ENCODE measurements at regions not wholly inside any gene's neighbourhood (a gene's known extent, or its start where the extent isn't known, plus 50 kb on each side); places are given as distances from the start of the nearest gene placed in this dataset.

DNA sequence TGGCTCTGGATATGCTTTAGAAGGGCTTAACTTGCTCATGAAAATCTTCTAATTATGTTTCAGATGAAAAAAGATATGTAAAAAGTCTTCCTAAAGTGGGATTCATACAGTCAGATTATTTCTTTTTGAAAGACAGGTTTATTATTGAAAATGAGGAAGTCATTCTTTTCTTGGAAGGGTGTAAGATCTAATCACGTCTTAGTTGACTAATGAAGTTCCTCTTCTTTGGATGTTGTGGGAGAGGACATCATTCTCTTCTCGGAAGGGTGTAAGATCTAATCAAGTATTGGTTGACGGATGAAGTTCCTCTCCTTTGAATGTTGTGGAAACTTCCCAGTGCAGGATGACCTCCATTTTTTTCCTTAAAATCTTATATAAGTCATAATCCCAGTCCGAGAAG lies 74.9 kb downstream of the ALG10 start:
- peaks cover 0 to 16% of the 10 kb centered on the region in 2 donors for H3K9me3 ChIP-seq (ENCODE audit: control insufficient read depth in 2 of 2, insufficient read depth in 1 of 2, low read depth in 1 of 2, low read length in 1 of 2)
- H3K27me3 ChIP-seq (ENCODE audit: control insufficient read depth in 3 of 3, insufficient read depth in 3 of 3, low read length in 3 of 3): no peaks in the 10 kb centered on the region
- H3K36me3 ChIP-seq (ENCODE audit: control insufficient read depth in 3 of 3, insufficient read depth in 2 of 3, low read depth in 1 of 3, low read length in 3 of 3): no peaks in the 10 kb centered on the region
- no peaks in the 10 kb centered on the region for H3K4me1 ChIP-seq (ENCODE audit: control insufficient read depth in 3 of 3, insufficient read depth in 2 of 3, low read depth in 1 of 3, low read length in 2 of 3)
- no peak overlapping the region for H3K4me3 ChIP-seq (ENCODE audit: low read depth in 1 of 3, low read length in 3 of 3)
- WGBS, 3 donors: 48 to 63% (median 61%) methylated on average over 4 of the region's 4 CpGs
- no peak for DNase-seq
- no peak for FAIRE-seq
- H3K27ac ChIP-seq (ENCODE audit: low read depth in 1 of 3, low read length in 2 of 3): no peak overlapping the region

DNA sequence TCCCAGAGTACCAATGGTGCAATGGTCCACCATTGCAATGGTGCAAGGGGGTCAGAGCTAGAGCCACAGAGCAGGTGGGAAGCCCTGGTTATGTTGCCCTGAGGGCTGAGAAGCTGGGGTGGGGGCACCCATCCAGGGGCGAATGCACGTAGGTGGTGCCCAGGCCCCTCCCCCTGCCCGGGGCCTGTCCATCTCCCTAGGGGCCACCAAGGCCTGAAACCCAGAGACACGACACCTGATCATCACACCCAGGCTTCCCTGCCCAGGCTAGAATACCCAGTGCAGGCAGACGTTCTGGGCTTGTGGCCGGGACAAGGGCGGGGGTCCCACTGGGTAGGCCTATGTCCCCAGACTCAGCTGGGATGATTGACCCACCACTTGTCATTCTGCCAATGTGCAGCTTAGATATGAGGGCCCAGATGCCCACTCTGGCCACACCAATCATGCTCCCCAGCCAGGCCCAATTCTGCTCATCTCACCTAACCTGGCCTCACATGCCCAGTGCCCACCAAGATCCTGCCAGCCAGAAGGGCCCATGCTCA lies 83.2 kb downstream of the ALG10 start:
- no peaks in the 10 kb centered on the region for H3K36me3 ChIP-seq (ENCODE audit: control insufficient read depth in 3 of 3, insufficient read depth in 2 of 3, low read depth in 1 of 3, low read length in 3 of 3)
- no peaks in the 10 kb centered on the region for H3K4me1 ChIP-seq (ENCODE audit: control insufficient read depth in 3 of 3, insufficient read depth in 2 of 3, low read depth in 1 of 3, low read length in 2 of 3)
- 79 to 91% (median 85%) methylated on average over 6 to 7 of the region's 7 CpGs for WGBS, 3 donors
- DNase-seq: no peak
- no peak overlapping the region for H3K27ac ChIP-seq (ENCODE audit: low read depth in 1 of 3, low read length in 2 of 3)
- FAIRE-seq: no peak
- no peak overlapping the region for H3K4me3 ChIP-seq (ENCODE audit: low read depth in 1 of 3, low read length in 3 of 3)
- H3K9me3 ChIP-seq (ENCODE audit: control insufficient read depth in 2 of 2, insufficient read depth in 1 of 2, low read depth in 1 of 2, low read length in 1 of 2): peaks cover 0 to 40% of the 10 kb centered on the region in 2 donors
- peaks cover 0 to 4% (median 3%) of the 10 kb centered on the region in 3 donors for H3K27me3 ChIP-seq (ENCODE audit: control insufficient read depth in 3 of 3, insufficient read depth in 3 of 3, low read length in 3 of 3)

DNA sequence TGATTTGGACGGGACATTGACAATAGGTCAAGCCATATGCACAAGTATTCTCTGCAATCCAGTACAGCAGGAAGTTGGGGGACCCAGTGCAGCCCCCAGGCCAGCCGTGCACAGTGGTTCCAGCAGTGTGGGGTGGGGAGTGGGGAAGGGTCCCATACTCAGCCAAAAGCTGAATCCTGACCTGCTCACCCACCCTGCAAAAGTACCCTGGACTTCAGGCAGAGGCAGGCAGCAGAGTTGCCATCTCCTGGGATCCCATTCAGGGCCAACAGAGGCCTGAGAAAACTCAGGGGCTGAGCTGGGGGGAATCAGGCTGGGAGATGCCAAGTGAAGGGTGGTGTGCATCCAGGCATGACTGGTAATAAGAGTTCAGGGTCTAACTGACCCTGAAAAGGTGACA lies 83.9 kb downstream of the ALG10 start:
- Histone ChIP-seq H3K27me3 (ENCODE audit: control insufficient read depth in 3 of 3, insufficient read depth in 3 of 3, low read length in 3 of 3) (peaks cover 0 to 4% (median 3%) of the 10 kb centered on the region in 3 donors), H3K9me3 (ENCODE audit: control insufficient read depth in 2 of 2, insufficient read depth in 1 of 2, low read depth in 1 of 2, low read length in 1 of 2) (peaks cover 0 to 40% of the 10 kb centered on the region in 2 donors), H3K27ac (ENCODE audit: low read depth in 1 of 3, low read length in 2 of 3) (no peak overlapping the region), H3K4me3 (ENCODE audit: low read depth in 1 of 3, low read length in 3 of 3) (no peak overlapping the region), H3K4me1 (ENCODE audit: control insufficient read depth in 3 of 3, insufficient read depth in 2 of 3, low read depth in 1 of 3, low read length in 2 of 3) (no peaks in the 10 kb centered on the region), H3K36me3 (ENCODE audit: control insufficient read depth in 3 of 3, insufficient read depth in 2 of 3, low read depth in 1 of 3, low read length in 3 of 3) (no peaks in the 10 kb centered on the region)
- DNase-seq (no peak), FAIRE-seq (no peak)
- 76 to 86% (median 79%) methylated on average over 2 of the region's 2 CpGs for WGBS, 3 donors

GRCh38 chr12:34107016-34107415 lies 84.7 kb downstream of the ALG10 start:
- DNase-seq: no peak

DNA sequence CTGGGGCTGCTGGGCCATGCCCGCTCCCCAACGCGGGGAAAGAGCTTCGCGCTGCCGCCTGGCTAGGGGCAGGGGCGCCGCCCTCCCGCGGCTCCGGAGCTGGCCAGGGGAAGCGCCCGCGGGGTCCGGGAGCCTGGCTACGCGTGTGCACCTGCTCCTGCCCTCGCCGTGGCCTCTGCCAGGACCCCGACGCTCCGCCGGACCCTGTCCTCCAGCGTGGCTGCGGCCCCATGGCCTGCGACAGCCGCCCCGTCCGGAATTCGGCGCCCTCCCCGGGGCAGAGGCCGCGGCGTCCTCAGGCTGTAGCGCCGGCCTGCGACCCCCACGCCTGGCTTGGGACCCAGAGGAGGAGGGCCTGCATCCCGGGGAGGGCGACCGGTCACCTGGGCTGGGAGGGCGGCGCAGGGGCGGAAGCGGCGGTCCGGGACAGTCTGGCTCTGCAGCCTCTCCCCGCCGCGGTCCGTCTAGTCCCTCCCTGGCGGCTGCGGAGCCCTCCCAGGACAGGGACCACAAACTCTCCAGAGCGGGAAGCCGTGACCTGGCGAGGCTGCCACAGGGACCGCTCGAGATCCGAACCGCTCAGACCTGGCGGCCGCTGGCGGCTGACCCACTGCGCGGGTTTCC lies 85.6 kb downstream of the ALG10 start:
- no peaks in the 10 kb centered on the region for H3K36me3 ChIP-seq (ENCODE audit: control insufficient read depth in 3 of 3, insufficient read depth in 2 of 3, low read depth in 1 of 3, low read length in 3 of 3)
- DNase-seq: no peak
- peaks cover 0 to 37% of the 10 kb centered on the region in 2 donors for H3K9me3 ChIP-seq (ENCODE audit: control insufficient read depth in 2 of 2, insufficient read depth in 1 of 2, low read depth in 1 of 2, low read length in 1 of 2)
- 4 to 33% (median 30%) methylated on average over 10 to 66 of the region's 66 CpGs for WGBS, 3 donors
- H3K4me1 ChIP-seq (ENCODE audit: control insufficient read depth in 3 of 3, insufficient read depth in 2 of 3, low read depth in 1 of 3, low read length in 2 of 3): no peaks in the 10 kb centered on the region
- peaks cover 0 to 4% (median 3%) of the 10 kb centered on the region in 3 donors for H3K27me3 ChIP-seq (ENCODE audit: control insufficient read depth in 3 of 3, insufficient read depth in 3 of 3, low read length in 3 of 3)
- no peak overlapping the region for H3K4me3 ChIP-seq (ENCODE audit: low read depth in 1 of 3, low read length in 3 of 3)
- H3K27ac ChIP-seq (ENCODE audit: low read depth in 1 of 3, low read length in 2 of 3): no peak overlapping the region
- no peak for FAIRE-seq

More at GRCh38 chr12:34107016-34107415, 84.7 kb downstream of the ALG10 start:
- no peak for FAIRE-seq
- H3K4me1 ChIP-seq (ENCODE audit: control insufficient read depth in 3 of 3, insufficient read depth in 2 of 3, low read depth in 1 of 3, low read length in 2 of 3): no peaks in the 10 kb centered on the region
- 85 to 92% (median 88%) methylated on average over 11 of the region's 11 CpGs for WGBS, 3 donors
- no peaks in the 10 kb centered on the region for H3K36me3 ChIP-seq (ENCODE audit: control insufficient read depth in 3 of 3, insufficient read depth in 2 of 3, low read depth in 1 of 3, low read length in 3 of 3)
- no peak overlapping the region for H3K27ac ChIP-seq (ENCODE audit: low read depth in 1 of 3, low read length in 2 of 3)
- H3K4me3 ChIP-seq (ENCODE audit: low read depth in 1 of 3, low read length in 3 of 3): no peak overlapping the region
- peaks cover 0 to 4% (median 3%) of the 10 kb centered on the region in 3 donors for H3K27me3 ChIP-seq (ENCODE audit: control insufficient read depth in 3 of 3, insufficient read depth in 3 of 3, low read length in 3 of 3)
- peaks cover 0 to 40% of the 10 kb centered on the region in 2 donors for H3K9me3 ChIP-seq (ENCODE audit: control insufficient read depth in 2 of 2, insufficient read depth in 1 of 2, low read depth in 1 of 2, low read length in 1 of 2)

GRCh38 chr12:34108405-34108803 lies 86.1 kb downstream of the ALG10 start:
- Histone ChIP-seq H3K9me3 (ENCODE audit: control insufficient read depth in 2 of 2, insufficient read depth in 1 of 2, low read depth in 1 of 2, low read length in 1 of 2) (peaks cover 0 to 37% of the 10 kb centered on the region in 2 donors), H3K27ac (ENCODE audit: low read depth in 1 of 3, low read length in 2 of 3) (no peak overlapping the region), H3K4me1 (ENCODE audit: control insufficient read depth in 3 of 3, insufficient read depth in 2 of 3, low read depth in 1 of 3, low read length in 2 of 3) (no peaks in the 10 kb centered on the region), H3K4me3 (ENCODE audit: low read depth in 1 of 3, low read length in 3 of 3) (no peak overlapping the region), H3K36me3 (ENCODE audit: control insufficient read depth in 3 of 3, insufficient read depth in 2 of 3, low read depth in 1 of 3, low read length in 3 of 3) (no peaks in the 10 kb centered on the region), H3K27me3 (ENCODE audit: control insufficient read depth in 3 of 3, insufficient read depth in 3 of 3, low read length in 3 of 3) (peaks cover 0 to 4% (median 3%) of the 10 kb centered on the region in 3 donors)
- DNase-seq (no peak), FAIRE-seq (no peak)
- 49 to 52% (median 49%) methylated on average over 16 to 24 of the region's 24 CpGs for WGBS, 3 donors

- Histone ChIP-seq H3K9me3 (ENCODE audit: control insufficient read depth in 2 of 2, insufficient read depth in 1 of 2, low read depth in 1 of 2, low read length in 1 of 2) (peaks cover 0 to 37% of the 10 kb centered on the region in 2 donors), H3K27ac (ENCODE audit: low read depth in 1 of 3, low read length in 2 of 3) (no peak overlapping the region), H3K36me3 (ENCODE audit: control insufficient read depth in 3 of 3, insufficient read depth in 2 of 3, low read depth in 1 of 3, low read length in 3 of 3) (no peaks in the 10 kb centered on the region), H3K4me3 (ENCODE audit: low read depth in 1 of 3, low read length in 3 of 3) (no peak overlapping the region), H3K27me3 (ENCODE audit: control insufficient read depth in 3 of 3, insufficient read depth in 3 of 3, low read length in 3 of 3) (peaks cover 0 to 4% (median 3%) of the 10 kb centered on the region in 3 donors), H3K4me1 (ENCODE audit: control insufficient read depth in 3 of 3, insufficient read depth in 2 of 3, low read depth in 1 of 3, low read length in 2 of 3) (no peaks in the 10 kb centered on the region)
- FAIRE-seq (no peak), DNase-seq (no peak)
- 82 to 92% (median 88%) methylated on average over 4 to 5 of the region's 5 CpGs for WGBS, 3 donors
Observed at GRCh38 chr12:34108967-34109366, 86.7 kb downstream of the ALG10 start.

DNA sequence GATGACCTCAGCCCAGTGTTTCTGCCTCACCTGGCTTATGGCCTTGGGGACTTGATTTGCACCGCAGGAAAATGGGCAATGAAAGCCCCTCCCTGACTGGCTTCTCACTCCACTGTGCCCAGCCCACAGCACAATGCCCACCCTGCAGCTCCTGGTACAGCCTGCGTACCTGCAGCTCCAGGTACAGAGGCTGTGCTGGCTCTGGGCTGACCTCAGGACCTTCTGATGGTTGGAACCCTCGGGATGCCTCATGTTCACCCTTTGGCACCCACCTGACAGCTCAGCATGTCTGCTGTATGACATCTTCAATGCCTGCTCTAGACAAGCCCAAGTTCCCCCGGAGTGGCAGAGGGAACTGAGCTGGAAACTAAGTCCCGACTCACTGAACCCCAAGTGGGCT lies 87.1 kb downstream of the ALG10 start:
- no peak overlapping the region for H3K4me3 ChIP-seq (ENCODE audit: low read depth in 1 of 3, low read length in 3 of 3)
- no peaks in the 10 kb centered on the region for H3K4me1 ChIP-seq (ENCODE audit: control insufficient read depth in 3 of 3, insufficient read depth in 2 of 3, low read depth in 1 of 3, low read length in 2 of 3)
- H3K9me3 ChIP-seq (ENCODE audit: control insufficient read depth in 2 of 2, insufficient read depth in 1 of 2, low read depth in 1 of 2, low read length in 1 of 2): peaks cover 0 to 37% of the 10 kb centered on the region in 2 donors
- DNase-seq: no peak
- no peak overlapping the region for H3K27ac ChIP-seq (ENCODE audit: low read depth in 1 of 3, low read length in 2 of 3)
- peaks cover 0 to 4% (median 3%) of the 10 kb centered on the region in 3 donors for H3K27me3 ChIP-seq (ENCODE audit: control insufficient read depth in 3 of 3, insufficient read depth in 3 of 3, low read length in 3 of 3)
- 82 to 87% (median 83%) methylated on average over 5 of the region's 5 CpGs for WGBS, 3 donors
- FAIRE-seq: no peak
- H3K36me3 ChIP-seq (ENCODE audit: control insufficient read depth in 3 of 3, insufficient read depth in 2 of 3, low read depth in 1 of 3, low read length in 3 of 3): no peaks in the 10 kb centered on the region
